K562 (cell line): ENCODE measurements at regions not wholly inside any gene's neighbourhood (a gene's known extent, or its start where the extent isn't known, plus 50 kb on each side); places are given as distances from the start of the nearest gene placed in this dataset.
"Not testable (repeated sequence)": the region's sequence is repeated elsewhere in the genome, so short reads cannot be mapped to it uniquely, and the experiment has no call there.

ENCODE experiments used
- ATAC-seq: fragments of 200-7000 bp; cut with Tn5 transposase; 3 replicates; pipeline ENCODE4 v1.9.1; 2020; ENCODE audit warnings: moderate library complexity
- BruUV-seq: library from RNA; stranded (reverse); fragments of 400-500 nt; replicated peaks from 2 replicates; lab custom pipeline; 2021; lab: Mats Ljungman, UMichigan
- CTCF ChIA-PET: fragments of 300-600 bp; formaldehyde crosslinking; extraction: SDS; loops from one replicate; lab custom pipeline; 2021; ENCODE audit warnings: low intra/inter-chr PET ratio; lab: Yijun Ruan, JAX
- POLR2A ChIA-PET: fragments of 300-600, 350-650 bp; sonication (Branson Sonifier 250); formaldehyde crosslinking; extraction: SDS; loops from one replicate; lab custom pipeline; 2021; ENCODE audit warnings: antibody characterized with exemption, inconsistent platforms; lab: Yijun Ruan, JAX
- DNase-seq, 4 experiments: peaks; one replicate each; pipeline versions ENCODE4 v3.0.0 to v3.0.0-alpha.2; 2011 to 2018; ENCODE audit warnings: low spot score in 3 of 4, mixed read lengths in 3 of 4; ENCODE audit errors: extremely low read depth in 1 of 4
- FAIRE-seq: peaks from 2 replicates; lab custom pipeline; 2011; peaks lifted over from hg19 to GRCh38; lab: Jason Lieb, UNC
- H2AFZ ChIP-seq: 2 replicates; pipeline ENCODE4 v1.6.0; 2011; ENCODE audit warnings: low read depth, low read length, control low read depth, inconsistent platforms
- H3K27ac ChIP-seq: fragments of 200-600 bp; 3 replicates; pipeline ENCODE4 v1.8.0; 2011; ENCODE audit warnings: low read depth, mild to moderate bottlenecking, control low read depth, inconsistent platforms, low read length, moderate library complexity, mixed read lengths; ENCODE audit errors: extremely low read depth
- H3K27me3 ChIP-seq, 2 experiments: fragments of 300-600 bp in 1 of 2; 2 replicates in 1 of 2; 3 replicates in 1 of 2; pipeline versions ENCODE4 v1.6.0 to v1.8.0; 2011; ENCODE audit warnings: inconsistent platforms in 2 of 2, low read length in 2 of 2, mild to moderate bottlenecking in 1 of 2, mixed read lengths in 1 of 2, moderate library complexity in 1 of 2; ENCODE audit not compliant: control insufficient read depth in 2 of 2, insufficient read depth in 2 of 2
- H3K36me3 ChIP-seq: fragments of 300-600 bp; 3 replicates; pipeline ENCODE4 v1.8.0; 2011; ENCODE audit warnings: mild to moderate bottlenecking, low read length, inconsistent platforms; ENCODE audit not compliant: control insufficient read depth, insufficient read depth
- H3K4me1 ChIP-seq, 2 experiments: fragments of 200-600 bp in 1 of 2; replicated peaks in 1 of 2; 2 replicates in 1 of 2; 3 replicates in 1 of 2; pipeline versions ENCODE4 v1.5.1 to v1.8.0; 2011; ENCODE audit warnings: inconsistent platforms in 2 of 2, low read length in 2 of 2, mild to moderate bottlenecking in 1 of 2, mixed read lengths in 1 of 2, moderate library complexity in 1 of 2; ENCODE audit not compliant: control insufficient read depth in 2 of 2, insufficient read depth in 2 of 2
- H3K4me2 ChIP-seq: 2 replicates; pipeline ENCODE4 v1.6.1; 2011; ENCODE audit warnings: low read length, control low read depth, inconsistent platforms, mixed read lengths; ENCODE audit not compliant: insufficient read depth
- H3K4me3 ChIP-seq: fragments of 200-600 bp; sonication (generic), shearing (Covaris generic); 2 replicates; pipeline ENCODE4 v1.5.1; 2016; ENCODE audit warnings: control low read depth, inconsistent platforms
- H3K79me2 ChIP-seq: fragments of 200-600 bp; 3 replicates; pipeline ENCODE4 v1.8.0; 2011; ENCODE audit warnings: low read length, inconsistent platforms; ENCODE audit not compliant: control insufficient read depth, insufficient read depth
- H3K9ac ChIP-seq, 2 experiments: 2 replicates each; pipeline versions ENCODE4 v1.6.0 to v1.6.1; 2011; ENCODE audit warnings: low read depth in 2 of 2, low read length in 2 of 2, control low read depth in 1 of 2, inconsistent platforms in 1 of 2, mild to moderate bottlenecking in 1 of 2, mixed read lengths in 1 of 2; ENCODE audit not compliant: insufficient read depth in 1 of 2
- H3K9me1 ChIP-seq: one replicate; pipeline ENCODE4 v1.6.0; 2011; ENCODE audit warnings: inconsistent platforms, mild to moderate bottlenecking, low read length, moderate library complexity; ENCODE audit not compliant: control insufficient read depth, insufficient read depth
- H3K9me3 ChIP-seq: replicated peaks from 2 replicates; pipeline ENCODE4 v1.5.1; 2011; ENCODE audit warnings: low read depth, low read length, inconsistent platforms; ENCODE audit not compliant: control insufficient read depth, insufficient read depth
- H4K20me1 ChIP-seq: replicated peaks from 2 replicates; pipeline ENCODE4 v1.6.1; 2011; ENCODE audit warnings: low read length, inconsistent platforms, mixed read lengths; ENCODE audit not compliant: control insufficient read depth, insufficient read depth
- OTX1 ChIP-seq: fragments of 450-650 bp; formaldehyde crosslinking; IDR thresholded peaks from 2 replicates; pipeline ENCODE4 v1.4.0; 2022; ENCODE audit warnings: mild to moderate bottlenecking
- WGBS: fragments of 100-300 bp; shearing (Covaris generic); methylation state at CpG from one replicate; pipeline ENCODE4 v1.1.6; 2016; ENCODE audit warnings: low coverage, mixed read lengths; ENCODE audit not compliant: insufficient coverage; ENCODE audit errors: missing lambda C conversion rate; 5-methylcytosine and 5-hydroxymethylcytosine counted together
- in situ Hi-C: fragments of 300-500 bp; cut with MboI; formaldehyde crosslinking; loops from 4 replicates; pipeline ENCODE4 v1.15.0; 2018; ENCODE audit warnings: inconsistent platforms, mixed read lengths
- intact Hi-C: fragments of 100-400 bp; cut with micrococcal nuclease; formaldehyde crosslinking; loops from 2 replicates; pipeline ENCODE4 v1.14.2; 2022
- TF ChIP-seq, protein P1 (sequence below): fragments of 250-450 bp; sonication (Bioruptor Pico); IDR thresholded peaks from 2 replicates; pipeline ENCODE4 v1.8.0; 2021; ENCODE audit warnings: moderate library complexity, mild to moderate bottlenecking, inconsistent platforms
- TF ChIP-seq, protein P2 (sequence below): sonication (generic); formaldehyde crosslinking; IDR thresholded peaks from 2 replicates; pipeline ENCODE4 v1.9.0; 2022; ENCODE audit warnings: mild to moderate bottlenecking, missing genetic modification reagents

DNA sequence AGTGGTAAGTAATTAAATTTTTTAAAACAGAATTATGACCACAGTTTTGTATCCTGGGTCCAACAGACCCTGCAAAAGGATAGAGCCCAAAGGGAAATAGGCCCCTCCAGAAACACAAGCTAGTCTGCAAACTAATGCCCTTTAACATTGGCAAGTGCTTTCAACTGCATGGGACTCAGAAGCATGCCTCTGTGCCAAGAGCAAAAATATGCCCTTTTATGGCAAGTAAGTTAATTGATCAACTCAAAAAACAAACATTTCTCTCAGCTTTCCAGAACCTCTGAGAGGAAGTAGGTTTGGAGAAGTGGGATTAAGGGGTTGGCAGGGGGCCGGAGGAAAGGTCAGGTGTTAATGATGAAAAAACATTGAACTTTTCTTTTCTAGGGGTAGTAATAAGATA, 186.6 kb upstream of the PRSS1 start (continued):
- TF ChIP-seq, protein P1, sequence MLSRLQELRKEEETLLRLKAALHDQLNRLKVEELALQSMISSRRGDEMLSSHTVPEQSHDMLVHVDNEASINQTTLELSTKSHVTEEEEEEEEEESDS (CRISPR knock-in tag), result no peak
- no peak for TF ChIP-seq OTX1 (CRISPR knock-in tag)
- TF ChIP-seq, protein P2, sequence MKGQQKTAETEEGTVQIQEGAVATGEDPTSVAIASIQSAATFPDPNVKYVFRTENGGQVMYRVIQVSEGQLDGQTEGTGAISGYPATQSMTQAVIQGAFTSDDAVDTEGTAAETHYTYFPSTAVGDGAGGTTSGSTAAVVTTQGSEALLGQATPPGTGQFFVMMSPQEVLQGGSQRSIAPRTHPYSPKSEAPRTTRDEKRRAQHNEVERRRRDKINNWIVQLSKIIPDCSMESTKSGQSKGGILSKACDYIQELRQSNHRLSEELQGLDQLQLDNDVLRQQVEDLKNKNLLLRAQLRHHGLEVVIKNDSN, result no peak

DNA sequence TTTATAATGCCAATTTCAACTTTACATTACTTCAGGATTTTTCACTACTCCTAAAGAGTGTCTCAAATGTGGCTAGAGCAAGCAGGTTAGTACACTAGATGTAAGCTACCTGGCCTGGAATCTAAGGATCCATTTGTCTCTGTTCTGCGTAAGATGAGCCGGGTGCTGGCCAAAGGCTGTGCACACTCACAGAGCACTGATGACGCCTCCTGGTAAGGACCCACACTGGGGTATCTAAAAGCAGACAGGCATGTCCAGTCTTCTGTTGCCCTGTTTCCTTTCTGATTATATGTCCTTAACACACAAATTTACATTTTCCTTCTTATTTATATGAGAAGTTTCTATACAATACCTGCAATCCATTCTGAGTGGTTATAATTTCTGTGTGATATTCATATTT, 187.9 kb upstream of the PRSS1 start:
- FAIRE-seq, intact Hi-C loops, POLR2A ChIA-PET, H3K4me2 ChIP-seq, H3K4me3 ChIP-seq, BruUV-seq, H3K9me3 ChIP-seq, H2AFZ ChIP-seq, H3K79me2 ChIP-seq, H3K4me1 ChIP-seq, H3K36me3 ChIP-seq, H3K9me1 ChIP-seq, H3K9ac ChIP-seq, ATAC-seq, CTCF ChIA-PET, in situ Hi-C loops, H4K20me1 ChIP-seq, H3K27me3 ChIP-seq, DNase-seq, H3K27ac ChIP-seq: not testable (repeated sequence)
- WGBS, result under 1% methylated on average over 3 of the region's 3 CpGs

DNA sequence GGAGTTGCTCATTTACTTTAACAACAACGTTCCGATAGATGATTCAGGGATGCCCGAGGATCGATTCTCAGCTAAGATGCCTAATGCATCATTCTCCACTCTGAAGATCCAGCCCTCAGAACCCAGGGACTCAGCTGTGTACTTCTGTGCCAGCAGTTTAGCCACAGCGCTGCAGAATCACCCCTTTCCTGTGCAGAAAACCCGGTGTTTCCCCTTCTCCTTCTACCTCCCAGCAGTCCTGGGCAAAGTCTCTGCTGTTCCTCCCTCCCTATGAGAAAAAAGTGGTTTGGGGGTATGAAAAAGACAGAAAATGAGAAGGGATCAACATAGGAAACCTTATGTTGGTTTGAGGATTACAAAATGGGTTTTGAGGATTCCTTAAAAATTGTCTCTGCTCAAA, 188.5 kb upstream of the PRSS1 start:
- ATAC-seq, H3K4me1 ChIP-seq, CTCF ChIA-PET, H3K79me2 ChIP-seq, H3K27me3 ChIP-seq, H3K27ac ChIP-seq, DNase-seq, H3K4me2 ChIP-seq, H3K36me3 ChIP-seq, POLR2A ChIA-PET, H2AFZ ChIP-seq, H3K9me3 ChIP-seq, H3K4me3 ChIP-seq, intact Hi-C loops, H4K20me1 ChIP-seq, FAIRE-seq, BruUV-seq, H3K9ac ChIP-seq, in situ Hi-C loops, H3K9me1 ChIP-seq: not testable (repeated sequence)
- WGBS, result 0% methylated on average over 4 of the region's 6 CpGs
